Left lung (tissue), 4 donors: ENCODE measurements at regions not wholly inside any gene's neighbourhood (a gene's known extent, or its start where the extent isn't known, plus 50 kb on each side); places are given as distances from the start of the nearest gene placed in this dataset.
A peak's percentile ranks its signal among the peaks of the same experiment; 100 is the strongest.

ENCODE experiments used
- ATAC-seq: fragments of 200-7000 bp; cut with Tn5 transposase; one replicate; pipeline ENCODE4 v1.9.1; 2020; ENCODE audit warnings: moderate library complexity
- DNase-seq, 4 donors: peaks; one replicate each; pipeline ENCODE4 v3.0.0-alpha.2; 2013 to 2020
- H3K27ac ChIP-seq, 2 donors: fragments of 200-600 bp; sonication (generic) in 1 of 2; one replicate each; pipeline versions ENCODE4 v1.5.0 to v1.8.0; 2020 to 2021
- H3K27me3 ChIP-seq, 2 donors: fragments of 200-600 bp; sonication (generic) in 1 of 2; one replicate each; pipeline versions ENCODE4 v1.5.0 to v1.8.0; 2020 to 2021
- H3K36me3 ChIP-seq, 2 donors: fragments of 200-600 bp; sonication (generic) in 1 of 2; one replicate each; pipeline versions ENCODE4 v1.5.0 to v1.8.0; 2020 to 2021
- H3K4me1 ChIP-seq, 2 donors: fragments of 200-600 bp; one replicate each; pipeline ENCODE4 v1.8.0; 2021
- H3K4me3 ChIP-seq, 2 donors: fragments of 200-600 bp; sonication (generic) in 1 of 2; one replicate each; pipeline versions ENCODE4 v1.5.0 to v1.8.0; 2020 to 2021; ENCODE audit warnings: mild to moderate bottlenecking in 1 of 2
- H3K9me3 ChIP-seq, 2 donors: fragments of 200-600 bp; sonication (generic) in 1 of 2; one replicate each; pipeline versions ENCODE4 v1.5.0 to v1.8.0; 2020 to 2021
- CTCF ChIP-seq, 2 donors: fragments of 200-600 bp; sonication (generic) in 1 of 2; IDR thresholded peaks; one replicate each; pipeline versions ENCODE4 v1.5.0 to v1.8.0; 2021; ENCODE audit warnings: antibody characterized with exemption in 2 of 2
- intact Hi-C, 2 donors: fragments of 100-400 bp; cut with DNase I; formaldehyde crosslinking; loops; one replicate each; pipeline versions ENCODE4 v1.11.2 to v1.14.2; 2022
- donor health status: DM: no; HTN: yes; CAD: no.
- donor health status: DM: no; HTN: no; CAD: no.

DNA sequence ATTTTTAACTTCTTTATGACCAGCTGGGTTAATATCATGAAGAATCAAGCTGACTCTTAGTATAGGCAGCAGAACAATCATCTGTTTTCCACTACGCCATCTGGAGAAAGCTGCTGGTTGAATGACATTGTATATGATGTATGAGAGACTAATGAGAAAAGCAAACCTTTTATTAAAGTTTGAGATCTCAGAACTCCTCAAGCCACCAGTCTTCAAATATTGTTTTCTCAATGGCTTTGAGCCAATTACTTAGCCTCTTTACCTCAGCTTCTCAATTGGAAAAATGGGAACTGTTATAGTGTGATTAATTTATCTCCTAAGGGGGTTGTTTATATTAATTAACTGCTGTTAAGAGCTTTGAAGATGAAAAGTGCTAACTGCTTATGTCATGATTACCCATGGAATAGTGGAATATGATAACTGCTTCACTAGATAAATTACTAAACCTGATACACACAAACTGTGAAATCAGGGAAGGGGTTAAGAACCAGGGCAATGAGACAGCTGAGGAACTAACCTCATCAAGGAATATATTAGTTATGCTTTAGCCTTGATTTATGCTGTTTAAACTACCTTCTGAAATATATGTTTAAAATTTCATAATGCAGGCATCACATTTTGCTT lies 330.1 kb downstream of the SOX2 start:
- H3K4me1 ChIP-seq: no peaks in the 10 kb centered on the region
- no peak for TF ChIP-seq CTCF (IDR thresholded peaks at IDR 0.05)
- no peak overlapping the region for H3K4me3 ChIP-seq
- no peaks in the 10 kb centered on the region for H3K36me3 ChIP-seq
- H3K27ac ChIP-seq: no peak overlapping the region
- H3K9me3 ChIP-seq: no peaks in the 10 kb centered on the region
- DNase-seq (no peak), ATAC-seq (no peak)
- no peaks in the 10 kb centered on the region for H3K27me3 ChIP-seq
- intact Hi-C loops: no loop called here

- ATAC-seq: no peak
These were observed 334.0 kb downstream of the SOX2 start for GRCh38 chr3:182045736-182046135.

GRCh38 chr3:182046166-182046764 lies 334.5 kb downstream of the SOX2 start:
- no peaks in the 10 kb centered on the region for H3K9me3 ChIP-seq
- intact Hi-C loops: no loop called here
- H3K4me3 ChIP-seq: no peak overlapping the region
- DNase-seq (peak in 1 of 4 donors; percentile 60), ATAC-seq (no peak)
- no peaks in the 10 kb centered on the region for H3K36me3 ChIP-seq
- H3K27me3 ChIP-seq: no peaks in the 10 kb centered on the region
- H3K4me1 ChIP-seq: no peaks in the 10 kb centered on the region
- H3K27ac ChIP-seq: no peak overlapping the region
- TF ChIP-seq CTCF (IDR thresholded peaks at IDR 0.05): no peak

More at GRCh38 chr3:182045736-182046135, 334.0 kb downstream of the SOX2 start:
- no peak overlapping the region for H3K4me3 ChIP-seq
- no peak for TF ChIP-seq CTCF (IDR thresholded peaks at IDR 0.05)
- no peak overlapping the region for H3K27ac ChIP-seq
- H3K4me1 ChIP-seq: no peaks in the 10 kb centered on the region
- H3K9me3 ChIP-seq: no peaks in the 10 kb centered on the region
- intact Hi-C loops: no loop called here
- DNase-seq: no peak
- no peaks in the 10 kb centered on the region for H3K36me3 ChIP-seq
- H3K27me3 ChIP-seq: no peaks in the 10 kb centered on the region

- no peak for TF ChIP-seq CTCF (IDR thresholded peaks at IDR 0.05)
- DNase-seq (no peak), ATAC-seq (no peak)
- intact Hi-C loops: no loop called here
- no peaks in the 10 kb centered on the region for H3K27me3 ChIP-seq
- no peak overlapping the region for H3K27ac ChIP-seq
- H3K36me3 ChIP-seq: no peaks in the 10 kb centered on the region
- H3K4me3 ChIP-seq: no peak overlapping the region
- no peaks in the 10 kb centered on the region for H3K9me3 ChIP-seq
- H3K4me1 ChIP-seq: no peaks in the 10 kb centered on the region
These were observed 339.2 kb downstream of the SOX2 start for GRCh38 chr3:182050932-182051331.

- DNase-seq: peak in 1 of 4 donors; percentile 10
- ATAC-seq: no peak
- H3K4me3 ChIP-seq: no peak overlapping the region
- H3K27me3 ChIP-seq: no peaks in the 10 kb centered on the region
- TF ChIP-seq CTCF (IDR thresholded peaks at IDR 0.05): no peak
- no peak overlapping the region for H3K27ac ChIP-seq
- H3K4me1 ChIP-seq: no peaks in the 10 kb centered on the region
- intact Hi-C loops: no loop called here
- H3K36me3 ChIP-seq: no peaks in the 10 kb centered on the region
- no peaks in the 10 kb centered on the region for H3K9me3 ChIP-seq
These were observed 340.6 kb downstream of the SOX2 start for GRCh38 chr3:182052332-182052731.
